ENCODE measurements at regions not wholly inside any gene's neighbourhood (a gene's known extent, or its start where the extent isn't known, plus 50 kb on each side); places are given as distances from the start of the nearest gene placed in this dataset.

DNA sequence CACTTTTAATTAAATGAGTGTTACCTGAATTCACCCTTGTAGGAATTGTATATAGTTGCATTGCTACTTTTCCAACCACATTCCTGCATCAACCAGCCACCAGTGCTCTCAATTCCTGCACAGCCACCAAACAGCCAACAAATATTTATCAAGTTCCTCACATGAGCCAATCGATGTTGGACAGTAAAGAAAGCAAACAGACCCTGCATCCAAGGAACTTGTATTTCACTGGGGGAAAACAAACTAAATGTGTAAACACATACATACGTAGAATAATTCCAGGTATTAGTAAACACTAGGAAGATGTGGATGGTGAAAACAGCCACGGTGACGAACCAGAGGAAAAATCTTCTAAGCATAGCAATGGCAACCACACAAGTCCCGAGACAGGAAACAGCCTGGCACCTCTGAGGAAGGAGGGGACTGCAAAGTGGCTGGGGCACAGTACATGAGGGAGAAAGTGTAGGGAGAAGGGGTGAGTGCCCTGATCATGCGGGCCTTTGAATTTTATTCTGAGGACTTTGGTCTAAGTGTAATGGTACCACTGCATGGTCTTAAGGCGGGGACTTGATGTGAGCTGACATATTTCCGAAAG lies 111.2 kb downstream of the XRCC2 start:
- H3K4me3 ChIP-seq (ENCODE audit: low read length in 2 of 2) = no peak overlapping the region
- no peak for DNase-seq
- no peaks in the 10 kb centered on the region for H3K36me3 Mint-ChIP-seq
- ChIA-PET CTCF (ENCODE audit: partially characterized antibody) (no interaction called here), POLR2A (ENCODE audit: partially characterized antibody) (no interaction called here)
- intact Hi-C loops (cut with micrococcal nuclease) = loop anchor here (5.0 kb wide), 1 partner anchor 227 kb away; no protein-coding TSS in a partner anchor
- H3K27me3 Mint-ChIP-seq = peaks cover 0 to 8% of the 10 kb centered on the region in 2 donors
- peak overlapping the region in 2 of 8 donors; percentile 28 to 29 for H3K4me3 Mint-ChIP-seq
- no peaks in the 10 kb centered on the region for H3K9me3 ChIP-seq (ENCODE audit: control insufficient read depth in 1 of 2, low read length in 2 of 2)
- H3K36me3 ChIP-seq (ENCODE audit: insufficient read depth, low read length) = no peaks in the 10 kb centered on the region
- no peak overlapping the region for H3K27ac ChIP-seq (ENCODE audit: low read depth, low read length)
- peaks cover 11 to 14% (median 13%) of the 10 kb centered on the region in 4 donors for H3K4me1 Mint-ChIP-seq
- no peak overlapping the region for H3K27ac Mint-ChIP-seq
- H3K4me1 ChIP-seq (ENCODE audit: insufficient read depth, low read length) = no peaks in the 10 kb centered on the region
- H3K27me3 ChIP-seq (ENCODE audit: insufficient read depth, low read length) = no peaks in the 10 kb centered on the region
- no peaks in the 10 kb centered on the region for H3K9me3 Mint-ChIP-seq

GRCh38 chr7:152556013-152556755 lies 119.8 kb downstream of the XRCC2 start:
- no peaks in the 10 kb centered on the region for H3K4me1 Mint-ChIP-seq
- H3K9me3 Mint-ChIP-seq = no peaks in the 10 kb centered on the region
- peaks cover 0 to 2% of the 10 kb centered on the region in 2 donors for H3K27me3 Mint-ChIP-seq
- Histone ChIP-seq H3K4me1 (ENCODE audit: insufficient read depth, low read length) (no peaks in the 10 kb centered on the region), H3K36me3 (ENCODE audit: insufficient read depth, low read length) (no peaks in the 10 kb centered on the region), H3K27me3 (ENCODE audit: insufficient read depth, low read length) (no peaks in the 10 kb centered on the region), H3K27ac (ENCODE audit: low read depth, low read length) (no peak overlapping the region), H3K4me3 (ENCODE audit: low read length in 2 of 2) (no peak overlapping the region), H3K9me3 (ENCODE audit: control insufficient read depth in 1 of 2, low read length in 2 of 2) (no peaks in the 10 kb centered on the region)
- intact Hi-C loops (cut with micrococcal nuclease) = no loop called here
- no peak for DNase-seq
- CTCF ChIA-PET (ENCODE audit: partially characterized antibody) = no interaction called here
- no peak overlapping the region for H3K27ac Mint-ChIP-seq
- H3K36me3 Mint-ChIP-seq = no peaks in the 10 kb centered on the region
- no peak overlapping the region for H3K4me3 Mint-ChIP-seq
- POLR2A ChIA-PET (ENCODE audit: partially characterized antibody) = no interaction called here

DNA sequence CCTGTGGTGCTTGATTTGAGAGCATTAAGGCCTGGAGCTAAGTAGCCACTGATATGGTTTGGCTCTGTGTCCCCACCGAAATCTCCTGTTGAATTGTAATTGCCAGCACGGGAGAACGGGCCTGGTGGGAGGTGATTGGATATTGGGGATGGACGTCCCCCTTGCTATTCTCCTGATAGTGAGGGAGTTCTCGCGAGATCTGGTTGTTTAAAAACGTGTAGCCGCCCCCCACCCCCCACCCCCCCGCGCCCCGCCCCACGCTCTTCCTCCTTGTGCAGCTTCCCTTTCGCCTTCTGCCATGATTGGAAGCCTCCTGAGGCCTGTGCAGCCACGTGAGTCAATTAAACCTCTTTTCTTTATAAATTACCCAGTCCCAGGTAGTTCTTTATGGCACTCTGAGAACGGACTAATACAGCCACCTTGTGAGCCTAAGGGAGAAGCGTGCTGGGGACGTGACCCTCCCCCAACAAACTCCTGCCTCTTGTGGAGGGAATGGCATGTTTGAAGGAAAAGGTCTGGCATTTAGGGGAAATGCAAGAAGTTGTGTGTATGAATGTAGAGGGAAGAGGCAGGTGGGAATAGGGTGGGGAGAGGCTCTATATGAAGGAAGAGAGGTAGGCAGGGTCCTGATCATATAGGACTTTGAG lies 118.0 kb upstream of the KMT2C start:
- Histone ChIP-seq H3K4me1 (ENCODE audit: insufficient read depth, low read length) (no peaks in the 10 kb centered on the region), H3K36me3 (ENCODE audit: insufficient read depth, low read length) (no peaks in the 10 kb centered on the region), H3K4me3 (ENCODE audit: low read length in 2 of 2) (no peak overlapping the region), H3K27ac (ENCODE audit: low read depth, low read length) (no peak overlapping the region), H3K9me3 (ENCODE audit: control insufficient read depth in 1 of 2, low read length in 2 of 2) (no peaks in the 10 kb centered on the region), H3K27me3 (ENCODE audit: insufficient read depth, low read length) (no peaks in the 10 kb centered on the region)
- H3K36me3 Mint-ChIP-seq = no peaks in the 10 kb centered on the region
- CTCF ChIA-PET (ENCODE audit: partially characterized antibody) = no interaction called here
- no peaks in the 10 kb centered on the region for H3K27me3 Mint-ChIP-seq
- H3K4me3 Mint-ChIP-seq = no peak overlapping the region
- H3K4me1 Mint-ChIP-seq = no peaks in the 10 kb centered on the region
- no peak for DNase-seq
- no peak overlapping the region for H3K27ac Mint-ChIP-seq
- POLR2A ChIA-PET (ENCODE audit: partially characterized antibody) = no interaction called here
- intact Hi-C loops (cut with micrococcal nuclease) = no loop called here
- H3K9me3 Mint-ChIP-seq = no peaks in the 10 kb centered on the region

- no peaks in the 10 kb centered on the region for H3K4me1 Mint-ChIP-seq
- H3K4me1 ChIP-seq (ENCODE audit: insufficient read depth, low read length) = no peaks in the 10 kb centered on the region
- no peaks in the 10 kb centered on the region for H3K27me3 ChIP-seq (ENCODE audit: insufficient read depth, low read length)
- no peak overlapping the region for H3K27ac ChIP-seq (ENCODE audit: low read depth, low read length)
- intact Hi-C loops (cut with micrococcal nuclease) = no loop called here
- H3K27me3 Mint-ChIP-seq = no peaks in the 10 kb centered on the region
- DNase-seq = no peak
- POLR2A ChIA-PET (ENCODE audit: partially characterized antibody) = no interaction called here
- no peaks in the 10 kb centered on the region for H3K36me3 Mint-ChIP-seq
- no peaks in the 10 kb centered on the region for H3K9me3 Mint-ChIP-seq
- H3K4me3 Mint-ChIP-seq = no peak overlapping the region
- no peaks in the 10 kb centered on the region for H3K9me3 ChIP-seq (ENCODE audit: control insufficient read depth in 1 of 2, low read length in 2 of 2)
- H3K4me3 ChIP-seq (ENCODE audit: low read length in 2 of 2) = no peak overlapping the region
- peak overlapping the region in 3 of 7 donors; percentile 10 to 50 (median 46) for H3K27ac Mint-ChIP-seq
- no peaks in the 10 kb centered on the region for H3K36me3 ChIP-seq (ENCODE audit: insufficient read depth, low read length)
- CTCF ChIA-PET (ENCODE audit: partially characterized antibody) = no interaction called here
Observed at GRCh38 chr7:152551304-152552036, 115.7 kb upstream of the KMT2C start.

DNA sequence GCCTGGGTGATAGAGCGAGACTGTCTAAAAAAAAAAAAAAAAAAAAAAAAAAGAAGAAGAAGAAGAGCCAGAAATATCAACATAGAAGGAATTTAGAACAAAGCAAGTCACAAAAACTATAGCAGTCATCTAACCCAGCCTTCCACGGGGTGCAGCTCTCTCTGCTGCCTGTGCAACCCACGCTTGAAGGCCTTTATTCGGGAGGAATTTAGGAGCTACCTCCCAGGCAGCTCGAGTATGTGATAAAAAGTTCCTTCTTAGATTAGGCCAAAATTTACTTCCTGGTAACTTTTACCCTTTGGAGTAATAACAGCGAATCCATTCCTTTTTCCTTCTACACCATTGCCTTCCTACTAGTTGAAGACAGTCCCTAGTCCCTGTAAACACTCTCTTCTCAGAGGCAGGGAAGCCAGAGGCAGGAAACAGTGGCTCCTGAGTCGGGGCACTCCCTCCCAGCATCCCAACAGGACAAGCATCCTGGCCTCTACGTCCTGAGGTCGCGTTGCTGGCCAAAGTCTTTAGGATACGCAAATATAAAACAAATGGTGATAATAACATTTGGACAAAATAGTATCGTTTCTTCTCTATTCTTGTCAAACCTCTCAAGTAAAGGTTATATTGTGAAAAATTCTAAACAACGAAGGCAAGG lies 109.3 kb upstream of the KMT2C start:
- Histone ChIP-seq H3K4me3 (ENCODE audit: low read length in 2 of 2) (no peak overlapping the region), H3K4me1 (ENCODE audit: insufficient read depth, low read length) (no peaks in the 10 kb centered on the region), H3K27me3 (ENCODE audit: insufficient read depth, low read length) (no peaks in the 10 kb centered on the region), H3K9me3 (ENCODE audit: control insufficient read depth in 1 of 2, low read length in 2 of 2) (no peaks in the 10 kb centered on the region), H3K27ac (ENCODE audit: low read depth, low read length) (no peak overlapping the region), H3K36me3 (ENCODE audit: insufficient read depth, low read length) (no peaks in the 10 kb centered on the region)
- ChIA-PET CTCF (ENCODE audit: partially characterized antibody) (interaction anchor here (0.7 kb wide), 1 partner anchor 110 kb away, joined by 3 read pairs; no protein-coding TSS in a partner anchor), POLR2A (ENCODE audit: partially characterized antibody) (no interaction called here)
- Mint-ChIP-seq H3K27ac (no peak overlapping the region), H3K9me3 (peaks cover 0 to 2% (median 0%) of the 10 kb centered on the region in 8 donors), H3K4me1 (no peaks in the 10 kb centered on the region), H3K27me3 (no peaks in the 10 kb centered on the region), H3K4me3 (no peak overlapping the region), H3K36me3 (no peaks in the 10 kb centered on the region)
- intact Hi-C loops (cut with micrococcal nuclease) = no loop called here
- no peak for DNase-seq

GRCh38 chr7:152544481-152544927 lies 108.7 kb upstream of the KMT2C start:
- Histone ChIP-seq H3K4me1 (ENCODE audit: insufficient read depth, low read length) (no peaks in the 10 kb centered on the region), H3K4me3 (ENCODE audit: low read length in 2 of 2) (no peak overlapping the region), H3K9me3 (ENCODE audit: control insufficient read depth in 1 of 2, low read length in 2 of 2) (no peaks in the 10 kb centered on the region), H3K36me3 (ENCODE audit: insufficient read depth, low read length) (no peaks in the 10 kb centered on the region), H3K27me3 (ENCODE audit: insufficient read depth, low read length) (no peaks in the 10 kb centered on the region), H3K27ac (ENCODE audit: low read depth, low read length) (no peak overlapping the region)
- intact Hi-C loops (cut with micrococcal nuclease) = no loop called here
- DNase-seq = no peak
- no peaks in the 10 kb centered on the region for H3K27me3 Mint-ChIP-seq
- no peak overlapping the region for H3K27ac Mint-ChIP-seq
- no peaks in the 10 kb centered on the region for H3K4me1 Mint-ChIP-seq
- no peak overlapping the region for H3K4me3 Mint-ChIP-seq
- H3K36me3 Mint-ChIP-seq = no peaks in the 10 kb centered on the region
- CTCF ChIA-PET (ENCODE audit: partially characterized antibody) = interaction anchor here (0.7 kb wide), 1 partner anchor 111 kb away, joined by 3 read pairs; no protein-coding TSS in a partner anchor
- POLR2A ChIA-PET (ENCODE audit: partially characterized antibody) = no interaction called here
- H3K9me3 Mint-ChIP-seq = peaks cover 0 to 2% (median 0%) of the 10 kb centered on the region in 8 donors

- H3K4me1 ChIP-seq (ENCODE audit: insufficient read depth, low read length) = no peaks in the 10 kb centered on the region
Observed at GRCh38 chr7:152543799-152544198, 108.0 kb upstream of the KMT2C start.

More at GRCh38 chr7:152543799-152544198, 108.0 kb upstream of the KMT2C start:
- no peak for DNase-seq
- Histone ChIP-seq H3K27me3 (ENCODE audit: insufficient read depth, low read length) (no peaks in the 10 kb centered on the region), H3K27ac (ENCODE audit: low read depth, low read length) (no peak overlapping the region), H3K36me3 (ENCODE audit: insufficient read depth, low read length) (no peaks in the 10 kb centered on the region), H3K9me3 (ENCODE audit: control insufficient read depth in 1 of 2, low read length in 2 of 2) (no peaks in the 10 kb centered on the region), H3K4me3 (ENCODE audit: low read length in 2 of 2) (no peak overlapping the region)
- no peak overlapping the region for H3K27ac Mint-ChIP-seq
- H3K27me3 Mint-ChIP-seq = no peaks in the 10 kb centered on the region
- H3K4me1 Mint-ChIP-seq = no peaks in the 10 kb centered on the region
- H3K4me3 Mint-ChIP-seq = no peak overlapping the region
- no peaks in the 10 kb centered on the region for H3K36me3 Mint-ChIP-seq
- CTCF ChIA-PET (ENCODE audit: partially characterized antibody) = no interaction called here
- intact Hi-C loops (cut with micrococcal nuclease) = no loop called here
- POLR2A ChIA-PET (ENCODE audit: partially characterized antibody) = no interaction called here
- peaks cover 0 to 2% (median 0%) of the 10 kb centered on the region in 8 donors for H3K9me3 Mint-ChIP-seq
